C4-2B (cell line): ENCODE measurements at regions not wholly inside any gene's neighbourhood (a gene's known extent, or its start where the extent isn't known, plus 50 kb on each side); places are given as distances from the start of the nearest gene placed in this dataset.

Experiments used
- CTCF ChIP-seq: fragments of 450-650 bp; conservative IDR thresholded peaks from 2 replicates; pipeline ENCODE4 v1.5.1; 2017; ENCODE audit warnings: mild to moderate bottlenecking
- ZFX ChIP-seq: fragments of 450-650 bp; IDR thresholded peaks from 2 replicates; pipeline ENCODE4 v1.6.1; 2017

GRCh38 chr3:101932326-101933068, 83.2 kb downstream of the NFKBIZ start:
- TF ChIP-seq CTCF (no peak), ZFX (no peak)
